ENCODE measurements at regions not wholly inside any gene's neighbourhood (a gene's known extent, or its start where the extent isn't known, plus 50 kb on each side); places are given as distances from the start of the nearest gene placed in this dataset.
A peak's percentile ranks its signal among the peaks of the same experiment; 100 is the strongest.

GRCh38 chr7:85821926-85822325 lies 635.1 kb upstream of the SEMA3D start:
- ChIA-PET POLR2A (no interaction called here), CTCF (interaction anchor here (1.1 kb wide), 1 partner anchor 8 kb away, joined by 7 read pairs; no protein-coding TSS in a partner anchor), RAD21 (ENCODE audit: low non-redundant PET in 1 of 2, low total read pairs in 2 of 2, uncharacterized antibody in 2 of 2, unreplicated experiment in 2 of 2) (no interaction called here)
- Histone ChIP-seq H3K9ac (ENCODE audit: low read length) (no peak overlapping the region), H3K79me2 (ENCODE audit: insufficient read depth, low read length) (no peaks in the 10 kb centered on the region), H3K27ac (ENCODE audit: low read depth, low read length) (no peak overlapping the region), H3K9me3 (ENCODE audit: control insufficient read depth in 1 of 2, insufficient read depth in 1 of 2, low read depth in 1 of 2, low read length in 2 of 2) (no peaks in the 10 kb centered on the region), H2AFZ (ENCODE audit: low read depth, low read length, poor library complexity, severe bottlenecking) (no peak overlapping the region), H3K4me3 (replicated peaks in 1 of 2; ENCODE audit: low read depth in 1 of 2, low read length in 2 of 2) (no peak overlapping the region), H3K9me2 (ENCODE audit: insufficient read depth) (no peaks in the 10 kb centered on the region), H3K36me3 (ENCODE audit: control insufficient read depth in 1 of 2, insufficient read depth in 2 of 2, low read length in 2 of 2) (no peaks in the 10 kb centered on the region; a peak in 1 of 4 replicates), H4K20me1 (ENCODE audit: insufficient read depth) (no peaks in the 10 kb centered on the region), H3K4me2 (ENCODE audit: low read length) (no peak overlapping the region), H3K27me3 (ENCODE audit: insufficient read depth, low read length) (no peaks in the 10 kb centered on the region), H3K4me1 (ENCODE audit: control insufficient read depth in 1 of 2, insufficient read depth in 2 of 2, low read length in 2 of 2) (no peaks in the 10 kb centered on the region)
- DNase-seq (ENCODE audit: low read depth, low spot score) (no peak), ATAC-seq (no peak)
- intact Hi-C loops (cut with micrococcal nuclease), result no loop called here
- no TSS peak for BruUV-seq (replicated peaks)
- TF ChIP-seq SP1 (IDR thresholded peaks at IDR 0.05; ENCODE audit: low read depth), result no peak
- no peak for TF ChIP-seq TCF7L2 (IDR thresholded peaks at IDR 0.05; ENCODE audit: borderline replicate concordance, extremely low read depth, insufficient read depth, insufficient read length)
- no peak for TF ChIP-seq ATF3 (IDR thresholded peaks at IDR 0.05)
- no peak for TF ChIP-seq EZH2 (IDR thresholded peaks at IDR 0.05)
- no peak for TF ChIP-seq SRF (IDR thresholded peaks at IDR 0.05; ENCODE audit: low read depth)
- no peak for TF ChIP-seq EGR1 (IDR thresholded peaks at IDR 0.05; ENCODE audit: low read depth)
- no peak for TF ChIP-seq CEBPB (IDR thresholded peaks at IDR 0.05; ENCODE audit: low read depth)
- no peak for TF ChIP-seq MAX (IDR thresholded peaks at IDR 0.05)
- no peak for TF ChIP-seq EZH2phosphoT487 (IDR thresholded peaks at IDR 0.05; ENCODE audit: borderline replicate concordance)

- no peak for TF ChIP-seq SIN3A (IDR thresholded peaks at IDR 0.05; ENCODE audit: low read depth)
- H3K79me2 ChIP-seq (ENCODE audit: insufficient read depth, low read length), result no peaks in the 10 kb centered on the region
- H3K27ac ChIP-seq (ENCODE audit: low read depth, low read length), result no peak overlapping the region
- CTCF ChIA-PET, result interaction anchor here (1.1 kb wide), 1 partner anchor 9 kb away, joined by 7 read pairs; no protein-coding TSS in a partner anchor
- H4K20me1 ChIP-seq (ENCODE audit: insufficient read depth), result no peaks in the 10 kb centered on the region
- no peaks in the 10 kb centered on the region for H3K9me2 ChIP-seq (ENCODE audit: insufficient read depth)
- no peak for DNase-seq (ENCODE audit: low read depth, low spot score)
- H3K9ac ChIP-seq (ENCODE audit: low read length), result no peak overlapping the region
- intact Hi-C loops (cut with micrococcal nuclease), result no loop called here
- peak; percentile 50; the same call in 1 of the 2 replicates for ATAC-seq
- no peaks in the 10 kb centered on the region for H3K27me3 ChIP-seq (ENCODE audit: insufficient read depth, low read length)
- POLR2A ChIA-PET, result no interaction called here
- H3K36me3 ChIP-seq (ENCODE audit: control insufficient read depth in 1 of 2, insufficient read depth in 2 of 2, low read length in 2 of 2), result no peaks in the 10 kb centered on the region; a peak in 1 of 4 replicates
- BruUV-seq (replicated peaks), result no TSS peak
- no peaks in the 10 kb centered on the region for H3K4me1 ChIP-seq (ENCODE audit: control insufficient read depth in 1 of 2, insufficient read depth in 2 of 2, low read length in 2 of 2)
- H3K4me3 ChIP-seq (replicated peaks in 1 of 2; ENCODE audit: low read depth in 1 of 2, low read length in 2 of 2), result no peak overlapping the region
- H3K4me2 ChIP-seq (ENCODE audit: low read length), result no peak overlapping the region
- no peak overlapping the region for H2AFZ ChIP-seq (ENCODE audit: low read depth, low read length, poor library complexity, severe bottlenecking)
- RAD21 ChIA-PET (ENCODE audit: low non-redundant PET in 1 of 2, low total read pairs in 2 of 2, uncharacterized antibody in 2 of 2, unreplicated experiment in 2 of 2), result no interaction called here
- H3K9me3 ChIP-seq (ENCODE audit: control insufficient read depth in 1 of 2, insufficient read depth in 1 of 2, low read depth in 1 of 2, low read length in 2 of 2), result no peaks in the 10 kb centered on the region
These were observed 634.0 kb upstream of the SEMA3D start for GRCh38 chr7:85820702-85821443.
